ENCODE measurements at regions not wholly inside any gene's neighbourhood (a gene's known extent, or its start where the extent isn't known, plus 50 kb on each side); places are given as distances from the start of the nearest gene placed in this dataset.

DNA sequence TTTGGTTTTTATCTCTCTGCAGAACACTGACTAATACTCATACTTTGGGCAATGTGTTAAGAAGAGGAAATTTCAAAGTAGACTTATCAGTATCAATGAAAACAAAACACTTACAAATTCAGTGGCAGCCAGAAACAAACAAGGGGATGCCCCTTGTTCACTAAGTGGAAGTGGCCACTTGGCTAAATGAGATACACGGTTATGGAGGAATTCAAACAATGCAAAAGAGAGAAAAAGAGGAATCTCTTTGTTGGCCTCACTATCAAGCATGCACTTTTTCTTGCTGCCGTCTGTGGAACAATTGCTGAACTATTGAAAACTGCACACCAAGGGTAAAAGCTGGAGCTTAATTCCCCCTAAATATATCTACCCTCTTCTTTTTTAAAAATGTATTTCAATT is 2044.9 kb upstream of the CDH6 start:
- in situ Hi-C loops (cut with MboI; ENCODE audit: low pct_ligation_motif_present in 1 of 4, low pct_unique_long_range_greater_than_20kb in 1 of 4, low sequenced_read_pairs in 3 of 4): no loop called here
- no peak overlapping the region for H3K27ac ChIP-seq
- H3K4me3 ChIP-seq: no peak overlapping the region
- no peaks in the 10 kb centered on the region for H3K9me3 ChIP-seq
- TF ChIP-seq, protein P1, sequence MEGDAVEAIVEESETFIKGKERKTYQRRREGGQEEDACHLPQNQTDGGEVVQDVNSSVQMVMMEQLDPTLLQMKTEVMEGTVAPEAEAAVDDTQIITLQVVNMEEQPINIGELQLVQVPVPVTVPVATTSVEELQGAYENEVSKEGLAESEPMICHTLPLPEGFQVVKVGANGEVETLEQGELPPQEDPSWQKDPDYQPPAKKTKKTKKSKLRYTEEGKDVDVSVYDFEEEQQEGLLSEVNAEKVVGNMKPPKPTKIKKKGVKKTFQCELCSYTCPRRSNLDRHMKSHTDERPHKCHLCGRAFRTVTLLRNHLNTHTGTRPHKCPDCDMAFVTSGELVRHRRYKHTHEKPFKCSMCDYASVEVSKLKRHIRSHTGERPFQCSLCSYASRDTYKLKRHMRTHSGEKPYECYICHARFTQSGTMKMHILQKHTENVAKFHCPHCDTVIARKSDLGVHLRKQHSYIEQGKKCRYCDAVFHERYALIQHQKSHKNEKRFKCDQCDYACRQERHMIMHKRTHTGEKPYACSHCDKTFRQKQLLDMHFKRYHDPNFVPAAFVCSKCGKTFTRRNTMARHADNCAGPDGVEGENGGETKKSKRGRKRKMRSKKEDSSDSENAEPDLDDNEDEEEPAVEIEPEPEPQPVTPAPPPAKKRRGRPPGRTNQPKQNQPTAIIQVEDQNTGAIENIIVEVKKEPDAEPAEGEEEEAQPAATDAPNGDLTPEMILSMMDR (IDR thresholded peaks at IDR 0.05): no peak
- TF ChIP-seq POLR2A (IDR thresholded peaks at IDR 0.05) (no peak), EP300 (IDR thresholded peaks at IDR 0.05; ENCODE audit: low read depth) (no peak), POLR2AphosphoS5 (IDR thresholded peaks at IDR 0.05) (no peak)
- intact Hi-C loops (cut with DNase I; ENCODE audit: low total_unique reads): no loop called here
- H3K27me3 ChIP-seq: no peaks in the 10 kb centered on the region
- H3K4me1 ChIP-seq: no peaks in the 10 kb centered on the region
- H3K36me3 ChIP-seq: no peaks in the 10 kb centered on the region
- DNase-seq: no peak
- 57 to 64% methylated on average over 2 of the region's 2 CpGs for WGBS, 2 donors (ENCODE audit: low coverage in 1 of 2)

DNA sequence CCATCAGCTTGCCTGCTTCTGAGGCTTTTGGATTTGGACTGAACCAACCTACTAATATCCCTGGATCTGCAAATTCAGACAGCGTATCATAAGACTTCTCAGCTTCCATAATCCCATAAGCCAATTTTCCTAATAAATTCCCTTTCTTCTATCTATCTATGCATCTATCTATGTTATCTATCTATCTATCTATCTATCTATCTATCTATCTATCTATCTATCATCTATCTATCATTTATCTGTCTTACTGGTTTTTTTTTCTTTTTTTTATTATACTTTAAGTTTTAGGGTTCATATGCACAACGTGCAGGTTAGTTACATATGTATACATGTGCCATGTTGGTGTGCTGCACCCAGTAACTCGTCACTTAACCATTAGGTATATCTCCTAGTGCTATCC is 2045.4 kb upstream of the CDH6 start:
- intact Hi-C loops (cut with DNase I; ENCODE audit: low total_unique reads) (no loop called here), in situ Hi-C loops (cut with MboI; ENCODE audit: low pct_ligation_motif_present in 1 of 4, low pct_unique_long_range_greater_than_20kb in 1 of 4, low sequenced_read_pairs in 3 of 4) (no loop called here)
- H3K9me3 ChIP-seq: no peaks in the 10 kb centered on the region
- H3K4me1 ChIP-seq: no peaks in the 10 kb centered on the region
- H3K4me3 ChIP-seq: no peak overlapping the region
- H3K27me3 ChIP-seq: no peaks in the 10 kb centered on the region
- DNase-seq: no peak
- H3K36me3 ChIP-seq: no peaks in the 10 kb centered on the region
- 70 to 82% methylated on average over 2 to 3 of the region's 3 CpGs for WGBS, 2 donors (ENCODE audit: low coverage in 1 of 2)
- no peak overlapping the region for H3K27ac ChIP-seq
- TF ChIP-seq, protein P1 (IDR thresholded peaks at IDR 0.05): no peak
- TF ChIP-seq EP300 (IDR thresholded peaks at IDR 0.05; ENCODE audit: low read depth) (no peak), POLR2AphosphoS5 (IDR thresholded peaks at IDR 0.05) (no peak), POLR2A (IDR thresholded peaks at IDR 0.05) (no peak)

GRCh38 chr5:29143266-29143665 is 2050.2 kb upstream of the CDH6 start:
- WGBS, 2 donors (ENCODE audit: low coverage in 1 of 2): 20 to 47% methylated on average over 1 of the region's 1 CpG
- no peaks in the 10 kb centered on the region for H3K27me3 ChIP-seq
- no peaks in the 10 kb centered on the region for H3K9me3 ChIP-seq
- H3K36me3 ChIP-seq: no peaks in the 10 kb centered on the region
- TF ChIP-seq, protein P1 (IDR thresholded peaks at IDR 0.05): no peak
- TF ChIP-seq EP300 (IDR thresholded peaks at IDR 0.05; ENCODE audit: low read depth) (no peak), POLR2AphosphoS5 (IDR thresholded peaks at IDR 0.05) (no peak), POLR2A (IDR thresholded peaks at IDR 0.05) (no peak)
- in situ Hi-C loops (cut with MboI; ENCODE audit: low pct_ligation_motif_present in 1 of 4, low pct_unique_long_range_greater_than_20kb in 1 of 4, low sequenced_read_pairs in 3 of 4): no loop called here
- H3K4me3 ChIP-seq: no peak overlapping the region
- no peak for DNase-seq
- intact Hi-C loops (cut with DNase I; ENCODE audit: low total_unique reads): no loop called here
- H3K27ac ChIP-seq: no peak overlapping the region
- no peaks in the 10 kb centered on the region for H3K4me1 ChIP-seq

GRCh38 chr5:29134418-29134817 is 2059.1 kb upstream of the CDH6 start:
- in situ Hi-C loops (cut with MboI; ENCODE audit: low pct_ligation_motif_present in 1 of 4, low pct_unique_long_range_greater_than_20kb in 1 of 4, low sequenced_read_pairs in 3 of 4) (no loop called here), intact Hi-C loops (cut with DNase I; ENCODE audit: low total_unique reads) (no loop called here)
- Histone ChIP-seq H3K27ac (no peak overlapping the region), H3K36me3 (no peaks in the 10 kb centered on the region), H3K27me3 (no peaks in the 10 kb centered on the region), H3K4me1 (no peaks in the 10 kb centered on the region), H3K4me3 (no peak overlapping the region), H3K9me3 (no peaks in the 10 kb centered on the region)
- TF ChIP-seq, protein P1 (IDR thresholded peaks at IDR 0.05): no peak
- no peak for TF ChIP-seq POLR2AphosphoS5 (IDR thresholded peaks at IDR 0.05)
- no peak for TF ChIP-seq POLR2A (IDR thresholded peaks at IDR 0.05)
- TF ChIP-seq EP300 (IDR thresholded peaks at IDR 0.05; ENCODE audit: low read depth): no peak
- WGBS, 2 donors (ENCODE audit: low coverage in 1 of 2): 60 to 80% methylated on average over 2 of the region's 2 CpGs
- no peak for DNase-seq
